ENCODE measurements at regions not wholly inside any gene's neighbourhood (a gene's known extent, or its start where the extent isn't known, plus 50 kb on each side); places are given as distances from the start of the nearest gene placed in this dataset.

- TF ChIP-seq CTCF (IDR thresholded peaks at IDR 0.05 in 4 of 5, conservative IDR thresholded peaks at IDR 0.05 in 1 of 5) (no peak), POLR2A (IDR thresholded peaks at IDR 0.05) (no peak)
These were observed 588.3 kb downstream of the NPHP4 start for GRCh38 chr1:5403935-5404334.

All from gastrocnemius medialis (tissue), 4 donors.